HG02981 (cell line): ENCODE measurements at regions not wholly inside any gene's neighbourhood (a gene's known extent, or its start where the extent isn't known, plus 50 kb on each side); places are given as distances from the start of the nearest gene placed in this dataset.
"Not testable (repeated sequence)": the region's sequence is repeated elsewhere in the genome, so short reads cannot be mapped to it uniquely, and the experiment has no call there.

Source experiments
- ATAC-seq: cut with Tn5 transposase; IDR thresholded peaks from one replicate; pipeline ENCODE4 v1.9.1; 2021; ENCODE audit warnings: mild to moderate bottlenecking, moderate library complexity; ENCODE audit not compliant: unreplicated experiment

- no peak for ATAC-seq
Measured at GRCh38 chr2:156915332-156915731, 342.2 kb upstream of the GALNT5 start.

DNA sequence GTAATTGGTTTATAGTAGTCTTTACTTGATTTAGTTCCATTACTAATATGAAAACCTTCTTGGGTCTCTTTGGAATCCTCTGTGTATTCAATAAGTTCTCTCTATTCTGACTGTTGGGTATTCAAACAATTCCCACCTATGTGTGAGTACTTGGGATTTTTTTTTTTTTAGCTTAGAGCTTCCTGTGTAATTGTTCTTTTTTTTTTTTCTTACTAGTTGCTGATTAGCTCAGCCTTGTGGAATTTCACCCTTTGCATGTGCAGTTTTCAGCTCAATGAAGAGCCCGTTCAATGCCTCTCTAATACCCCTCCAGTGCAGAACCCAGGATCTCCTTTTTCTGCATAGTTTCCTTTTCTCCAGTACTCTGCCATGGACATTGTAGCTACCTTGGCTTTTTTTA lies 339.1 kb upstream of the GALNT5 start:
- no peak for ATAC-seq

DNA sequence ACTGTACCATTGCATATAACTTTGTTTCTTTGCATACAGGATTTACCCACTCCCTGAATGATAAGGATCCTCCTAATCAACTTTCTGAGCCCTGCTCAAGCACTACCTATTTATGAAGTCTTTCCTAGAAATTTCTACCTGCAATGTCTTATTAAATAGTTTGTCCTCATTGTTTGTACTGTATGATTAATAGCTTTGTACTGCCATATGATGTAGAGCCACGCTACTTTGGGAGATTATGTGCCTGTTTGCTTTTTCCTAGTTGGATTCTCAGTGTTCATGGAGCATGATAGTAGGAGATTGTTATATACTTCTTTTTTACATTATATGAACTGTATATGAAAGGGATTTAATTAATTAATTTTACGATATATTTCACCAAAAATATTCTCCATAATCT lies 327.1 kb upstream of the GALNT5 start:
- no peak for ATAC-seq

DNA sequence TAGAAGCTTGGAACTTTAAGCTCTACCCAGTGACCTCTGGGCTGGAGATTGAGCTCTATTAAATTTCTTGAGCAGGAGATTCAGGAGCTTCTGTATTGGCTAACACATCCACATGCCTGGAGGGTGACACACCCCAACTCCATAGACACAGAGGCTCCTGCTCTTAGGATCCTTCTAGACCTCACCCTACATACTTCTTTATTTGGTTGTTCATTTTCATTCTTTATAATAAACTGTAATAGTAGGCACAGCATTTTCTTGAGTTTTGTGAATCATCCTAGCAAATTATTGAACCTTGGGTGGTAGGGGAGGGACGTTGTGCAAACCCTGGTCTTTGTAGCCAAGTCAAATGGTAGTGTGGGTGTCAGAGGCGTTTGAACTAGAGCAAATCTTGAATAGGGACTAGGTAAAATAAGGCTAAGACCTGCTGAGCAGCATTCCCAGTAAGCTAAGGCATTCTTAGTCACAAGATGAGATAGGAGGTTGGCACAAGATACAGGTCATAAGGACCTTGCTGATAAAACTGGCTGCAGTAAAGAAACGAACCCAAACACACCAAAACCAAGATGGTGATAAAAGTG lies 323.8 kb upstream of the GALNT5 start:
- no peak for ATAC-seq

DNA sequence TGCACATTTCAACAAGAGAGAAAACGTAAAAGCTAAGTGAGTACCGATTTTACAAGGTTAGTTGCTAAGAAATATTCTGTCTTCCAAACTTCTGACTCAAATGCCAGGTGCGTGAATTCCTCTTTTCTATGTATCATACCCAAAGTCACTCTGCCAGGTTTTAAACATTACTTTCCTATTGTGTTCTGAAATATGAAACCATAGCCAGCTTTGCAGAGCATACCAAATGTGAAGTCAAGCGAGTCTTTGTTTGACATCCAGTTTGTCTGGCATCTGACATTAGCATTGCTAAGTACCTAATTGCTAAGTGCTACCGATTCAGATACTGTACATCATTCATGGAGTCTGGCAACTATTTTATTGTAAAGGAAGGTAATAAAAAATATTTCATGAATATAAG lies 321.9 kb upstream of the GALNT5 start:
- ATAC-seq = no peak

- no peak for ATAC-seq
Measured at GRCh38 chr2:156937430-156937829, 320.1 kb upstream of the GALNT5 start.

- ATAC-seq = no peak
Measured at GRCh38 chr2:156944871-156945270, 312.6 kb upstream of the GALNT5 start.

DNA sequence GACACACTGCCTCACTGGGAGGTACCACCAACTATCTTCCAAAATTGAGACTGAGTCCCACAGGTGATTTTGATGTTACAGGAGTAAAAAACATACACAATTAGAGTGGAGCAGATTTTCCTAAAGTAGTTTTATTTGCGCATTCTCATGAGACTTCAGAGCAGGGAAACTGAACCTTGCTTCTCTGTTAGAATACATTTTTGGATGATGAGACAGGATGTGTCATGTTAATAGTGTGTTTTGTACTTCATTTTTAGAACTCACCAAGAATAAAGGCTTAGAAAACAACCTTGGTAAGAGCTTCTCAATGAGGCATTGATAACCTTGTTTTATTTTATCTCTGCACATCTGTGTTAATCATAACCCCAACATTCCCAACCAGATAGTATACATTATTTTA lies 310.2 kb upstream of the GALNT5 start:
- ATAC-seq = no peak

DNA sequence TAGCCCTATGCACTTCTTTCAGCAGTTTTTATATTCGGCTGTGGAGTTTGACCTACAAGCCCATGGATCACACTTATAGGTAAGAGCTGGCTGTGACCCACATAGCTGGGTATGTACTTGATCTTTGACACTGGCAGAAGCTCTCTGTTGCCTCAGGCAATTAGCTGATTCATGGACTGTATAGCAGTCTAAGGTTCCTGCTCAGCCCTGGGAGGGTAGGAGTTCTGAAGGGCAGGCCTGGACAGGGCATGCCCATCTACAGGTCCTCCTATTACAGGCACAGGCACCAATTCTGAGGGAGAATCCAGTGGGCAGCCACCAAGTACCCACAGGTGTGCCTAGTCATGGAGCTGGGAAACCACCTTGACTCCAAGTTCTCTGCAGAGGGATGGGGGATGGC lies 301.8 kb upstream of the GALNT5 start:
- ATAC-seq = no peak

GRCh38 chr2:156956161-156956560 lies 301.3 kb upstream of the GALNT5 start:
- ATAC-seq = no peak

DNA sequence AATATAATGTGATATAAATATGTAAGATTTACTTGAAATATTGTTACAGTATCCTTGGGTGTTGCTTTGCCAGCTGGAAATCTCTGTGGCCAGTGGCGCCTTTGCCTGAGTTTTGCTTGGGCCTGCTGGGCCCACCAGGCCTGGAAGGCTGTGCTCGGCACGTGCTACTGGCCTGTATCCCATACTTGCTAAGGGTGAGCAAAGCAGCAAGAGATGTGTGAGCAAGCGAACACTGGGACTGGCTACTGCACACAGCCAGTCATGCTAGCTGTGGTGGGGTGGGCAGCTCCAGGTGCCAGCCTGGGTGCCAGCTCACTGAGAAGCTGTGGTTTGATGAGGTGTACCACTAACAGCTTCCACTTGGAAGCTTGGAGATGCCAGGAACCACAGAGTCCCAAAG lies 299.1 kb upstream of the GALNT5 start:
- ATAC-seq = no peak

DNA sequence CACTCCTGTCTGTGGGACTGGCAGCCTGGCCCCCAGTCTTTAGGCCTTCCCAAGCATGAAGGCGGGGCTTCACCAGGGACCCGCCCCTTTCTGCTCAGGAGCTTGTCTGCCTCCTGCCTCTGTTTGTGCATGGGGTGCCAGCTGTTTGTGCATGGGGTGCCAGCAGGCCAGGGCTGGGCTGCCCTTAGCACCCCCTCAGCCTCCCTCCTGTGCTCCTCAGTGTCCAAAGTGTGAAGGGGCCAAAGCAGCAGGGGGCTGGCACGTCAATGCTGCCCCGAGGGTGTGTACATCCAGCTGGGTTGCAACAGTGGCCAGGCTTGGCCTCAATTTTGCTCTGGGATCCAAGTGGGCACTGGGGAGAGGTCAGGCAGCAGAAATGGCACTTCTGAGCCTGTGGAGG lies 298.0 kb upstream of the GALNT5 start:
- ATAC-seq = no peak

- no peak for ATAC-seq
Measured at GRCh38 chr2:156982615-156983014, 274.9 kb upstream of the GALNT5 start.

DNA sequence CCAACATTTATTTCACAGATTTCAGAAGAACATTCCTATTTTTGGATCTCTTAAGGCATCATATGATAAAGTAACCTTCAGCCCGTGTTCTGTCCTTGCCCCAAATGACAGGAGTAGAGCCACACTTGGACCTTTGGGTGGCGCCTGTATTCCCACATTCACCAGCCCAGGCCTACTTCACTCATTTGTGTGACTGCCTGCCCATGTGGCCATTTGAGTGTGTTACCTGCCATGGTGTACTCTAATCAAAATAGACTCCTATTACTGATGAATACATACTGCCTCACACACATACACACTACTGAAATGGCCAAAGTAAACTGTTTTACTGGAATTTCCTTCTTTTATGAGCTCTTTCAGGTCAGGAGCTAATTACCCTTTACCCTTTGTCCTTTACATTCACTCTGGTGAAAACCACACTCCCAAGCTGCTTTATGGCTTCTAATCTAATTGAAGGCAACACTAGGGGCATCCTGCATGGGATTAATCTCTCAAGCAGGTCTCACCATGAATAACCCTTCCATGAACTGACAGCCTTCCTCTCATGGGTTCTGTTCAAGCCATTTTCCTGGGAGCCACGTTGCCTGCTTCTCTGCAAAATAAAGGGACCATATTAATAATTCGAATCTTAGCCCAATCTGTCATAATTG lies 271.0 kb upstream of the GALNT5 start:
- no peak for ATAC-seq

GRCh38 chr2:156999661-157000060 lies 257.8 kb upstream of the GALNT5 start:
- ATAC-seq = no peak

DNA sequence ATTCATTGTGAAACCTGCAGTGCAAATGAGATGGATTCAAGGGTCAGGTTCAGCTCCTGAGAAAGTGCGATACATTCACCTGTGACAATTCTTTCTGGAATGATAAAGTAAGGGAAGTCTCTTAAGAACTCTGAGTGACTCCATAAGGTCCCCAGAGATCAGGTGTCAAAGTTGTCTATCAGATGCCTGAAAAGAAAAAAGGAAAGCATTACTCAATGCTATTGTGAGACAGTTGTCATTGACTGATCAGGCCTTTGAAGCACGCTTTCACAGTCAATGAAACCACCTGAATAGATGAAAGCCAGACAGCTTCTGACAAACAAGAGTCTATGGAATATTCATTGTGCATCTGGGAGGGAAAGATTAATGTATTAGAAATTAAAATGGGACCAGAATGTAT lies 252.7 kb upstream of the GALNT5 start:
- ATAC-seq = no peak

GRCh38 chr2:157015015-157015575 lies 242.4 kb upstream of the GALNT5 start:
- no peak for ATAC-seq

DNA sequence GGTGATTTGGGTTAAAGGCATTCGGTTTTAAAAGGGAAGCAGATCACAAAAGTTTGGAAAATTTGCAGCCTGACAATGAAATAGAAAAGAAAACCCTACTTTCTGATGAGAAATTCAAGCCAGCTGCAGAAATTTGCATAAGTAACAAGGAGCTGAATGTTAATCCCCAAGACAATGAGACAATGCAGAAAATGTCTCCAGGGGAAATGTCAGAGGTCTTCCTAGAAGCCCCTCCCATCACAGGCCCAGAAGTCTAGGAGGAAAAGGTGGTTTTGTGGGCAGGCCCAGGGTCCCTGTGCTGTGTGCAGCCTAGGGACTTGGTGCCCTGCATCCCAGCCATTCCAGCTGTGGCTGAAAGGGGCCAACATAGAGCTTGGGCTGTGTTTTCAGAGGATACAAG lies 234.2 kb upstream of the GALNT5 start:
- ATAC-seq = not testable (repeated sequence)

DNA sequence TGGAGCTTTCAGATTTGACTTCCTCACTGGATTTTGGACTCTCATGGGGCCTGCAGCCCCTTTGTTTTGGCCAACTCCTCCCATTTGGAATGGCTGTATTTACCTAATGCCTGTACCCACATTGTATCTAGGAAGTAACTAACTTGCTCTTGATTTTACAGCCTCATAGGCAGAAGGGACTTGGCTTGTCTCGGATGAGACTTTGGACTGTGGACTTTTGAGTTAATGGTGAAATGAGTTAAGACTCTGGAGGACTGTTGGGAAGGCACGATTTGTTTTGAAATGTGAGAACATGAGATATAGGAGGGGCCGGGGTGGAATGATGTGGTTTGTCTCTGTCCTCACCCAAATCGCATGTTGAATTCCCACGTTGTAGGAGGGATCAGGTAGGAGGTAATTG lies 233.4 kb upstream of the GALNT5 start:
- no peak for ATAC-seq

- no peak for ATAC-seq
Measured at GRCh38 chr2:157032017-157032416, 225.5 kb upstream of the GALNT5 start.

DNA sequence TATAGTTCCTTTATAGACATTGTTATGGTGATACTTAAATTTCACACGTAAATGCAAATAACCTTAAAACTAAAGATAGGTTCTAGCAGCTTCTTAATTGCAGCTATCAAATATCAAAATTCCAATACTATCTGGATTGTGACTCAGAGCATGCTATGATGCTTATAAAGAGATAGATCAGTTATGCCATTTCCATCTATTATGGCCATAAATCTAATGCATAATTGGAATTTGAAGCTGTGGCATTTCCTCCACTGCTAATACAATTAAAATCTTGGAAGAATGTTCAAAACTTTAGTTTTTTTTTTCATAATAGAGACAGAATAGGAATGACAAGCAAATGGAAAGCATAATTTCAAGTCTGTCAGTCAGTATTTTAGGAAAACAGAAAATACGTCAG lies 220.8 kb upstream of the GALNT5 start:
- ATAC-seq = no peak

- ATAC-seq = no peak
Measured at GRCh38 chr2:157043786-157044185, 213.7 kb upstream of the GALNT5 start.

DNA sequence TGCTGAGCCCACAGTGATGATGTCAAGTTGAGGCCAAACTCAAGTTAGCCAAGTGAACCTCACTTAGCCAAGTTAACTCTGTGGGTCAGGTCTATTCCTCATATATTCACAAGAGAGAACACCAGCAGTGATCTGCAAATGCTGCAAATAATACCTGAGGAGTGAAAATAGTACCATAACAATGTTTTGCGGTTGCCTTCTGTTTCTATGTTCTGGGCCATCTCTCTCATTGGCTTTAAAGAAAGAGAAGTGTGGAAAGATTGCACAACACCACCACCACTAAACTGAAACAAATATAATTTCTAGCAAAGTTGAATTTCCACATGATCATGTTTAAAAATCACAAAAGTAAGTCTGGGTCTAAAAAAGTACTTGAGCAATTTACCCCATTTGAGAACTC lies 211.1 kb upstream of the GALNT5 start:
- no peak for ATAC-seq
